Mesenchymal stem cell (in vitro differentiated cells and primary cell): ENCODE measurements at regions not wholly inside any gene's neighbourhood (a gene's known extent, or its start where the extent isn't known, plus 50 kb on each side); places are given as distances from the start of the nearest gene placed in this dataset.
"Not testable (repeated sequence)": the region's sequence is repeated elsewhere in the genome, so short reads cannot be mapped to it uniquely, and the experiment has no call there.

ENCODE experiments used
- DNase-seq: peaks from one replicate; pipeline ENCODE4 v3.0.0-alpha.2; 2013
- H2AFZ ChIP-seq: one replicate; pipeline ENCODE4 v1.6.1; 2013; ENCODE audit warnings: low read depth, mild to moderate bottlenecking, control low read depth, inconsistent platforms, low read length, moderate library complexity
- H2AK5ac ChIP-seq: 2 replicates; pipeline ENCODE4 v1.6.1; 2013; ENCODE audit warnings: low read length, moderate library complexity, mild to moderate bottlenecking, inconsistent platforms; ENCODE audit not compliant: severe bottlenecking
- H2BK120ac ChIP-seq: one replicate; pipeline ENCODE4 v1.6.1; 2013; ENCODE audit warnings: low read depth, mild to moderate bottlenecking, inconsistent platforms, low read length, moderate library complexity
- H2BK12ac ChIP-seq, 2 experiments: one replicate each; pipeline ENCODE4 v1.6.1; 2013; ENCODE audit warnings: inconsistent platforms in 2 of 2, low read length in 2 of 2, mild to moderate bottlenecking in 2 of 2, moderate library complexity in 2 of 2, control low read depth in 1 of 2
- H2BK15ac ChIP-seq: one replicate; pipeline ENCODE4 v1.6.1; 2013; ENCODE audit warnings: mild to moderate bottlenecking, low read depth, inconsistent platforms; ENCODE audit not compliant: poor library complexity, severe bottlenecking
- H2BK5ac ChIP-seq: 2 replicates; pipeline ENCODE4 v1.6.1; 2013; ENCODE audit warnings: low read depth, mild to moderate bottlenecking, low read length, control low read depth, inconsistent platforms; ENCODE audit not compliant: poor library complexity, severe bottlenecking
- H3K14ac ChIP-seq, 2 experiments: one replicate each; pipeline ENCODE4 v1.6.1; 2013; ENCODE audit warnings: inconsistent platforms in 2 of 2, low read length in 2 of 2, control low read depth in 1 of 2, mild to moderate bottlenecking in 1 of 2, moderate library complexity in 1 of 2
- H3K18ac ChIP-seq, 2 experiments: one replicate each; pipeline ENCODE4 v1.6.1; 2013; ENCODE audit warnings: inconsistent platforms in 2 of 2, low read length in 2 of 2, control low read depth in 1 of 2, low read depth in 1 of 2, mild to moderate bottlenecking in 1 of 2
- H3K23ac ChIP-seq, 2 experiments: one replicate each; pipeline ENCODE4 v1.6.1; 2013; ENCODE audit warnings: inconsistent platforms in 2 of 2, low read length in 2 of 2, mild to moderate bottlenecking in 2 of 2, moderate library complexity in 2 of 2, control low read depth in 1 of 2
- H3K27ac ChIP-seq: 2 replicates; pipeline ENCODE4 v1.5.1; 2013; ENCODE audit warnings: mild to moderate bottlenecking, moderate library complexity, low read length, control low read depth, inconsistent platforms; ENCODE audit not compliant: poor library complexity, severe bottlenecking
- H3K27me3 ChIP-seq, 2 experiments: 2 replicates each; pipeline versions ENCODE4 v1.6.1 to v1.7.0; 2013; ENCODE audit warnings: low read length in 2 of 2, mild to moderate bottlenecking in 2 of 2, moderate library complexity in 2 of 2, control low read depth in 1 of 2, inconsistent platforms in 1 of 2; ENCODE audit not compliant: control insufficient read depth in 1 of 2, insufficient read depth in 1 of 2
- H3K36me3 ChIP-seq, 2 experiments: 2 replicates each; pipeline versions ENCODE4 v1.6.1 to v1.7.0; 2013; ENCODE audit warnings: low read length in 2 of 2, control low read depth in 1 of 2, inconsistent platforms in 1 of 2, low read depth in 1 of 2, mild to moderate bottlenecking in 1 of 2; ENCODE audit not compliant: insufficient read depth in 2 of 2, control insufficient read depth in 1 of 2
- H3K4ac ChIP-seq, 2 experiments: one replicate each; pipeline ENCODE4 v1.6.1; 2013; ENCODE audit warnings: inconsistent platforms in 2 of 2, low read length in 2 of 2, mild to moderate bottlenecking in 2 of 2, moderate library complexity in 2 of 2, control low read depth in 1 of 2, low read depth in 1 of 2
- H3K4me1 ChIP-seq: 2 replicates; pipeline ENCODE4 v1.6.1; 2013; ENCODE audit warnings: low read depth, low read length, control low read depth; ENCODE audit not compliant: control insufficient read depth, insufficient read depth
- H3K4me2 ChIP-seq: 2 replicates; pipeline ENCODE4 v1.6.1; 2013; ENCODE audit warnings: low read length, mild to moderate bottlenecking, inconsistent platforms; ENCODE audit not compliant: poor library complexity, severe bottlenecking
- H3K4me3 ChIP-seq, 2 experiments: 2 replicates each; pipeline versions ENCODE4 v1.5.1 to v1.7.0; 2013; ENCODE audit warnings: low read length in 2 of 2, mild to moderate bottlenecking in 2 of 2, control low read depth in 1 of 2, low read depth in 1 of 2; ENCODE audit not compliant: insufficient read depth in 1 of 2
- H3K79me1 ChIP-seq: replicated peaks from 2 replicates; pipeline ENCODE4 v1.6.1; 2013; ENCODE audit warnings: mild to moderate bottlenecking, control low read depth, low read length, inconsistent platforms; ENCODE audit not compliant: poor library complexity, severe bottlenecking
- H3K9ac ChIP-seq: 2 replicates; pipeline ENCODE4 v1.7.0; 2013; ENCODE audit warnings: mild to moderate bottlenecking, low read length, moderate library complexity
- H3K9me3 ChIP-seq: 2 replicates; pipeline ENCODE4 v1.7.0; 2013; ENCODE audit warnings: mild to moderate bottlenecking, low read length; ENCODE audit not compliant: control insufficient read depth
- H4K8ac ChIP-seq: one replicate; pipeline ENCODE4 v1.6.1; 2013; ENCODE audit warnings: inconsistent platforms, mild to moderate bottlenecking, low read length, moderate library complexity
- H4K91ac ChIP-seq: one replicate; pipeline ENCODE4 v1.6.1; 2013; ENCODE audit warnings: mild to moderate bottlenecking, low read length, inconsistent platforms
- WGBS: methylation state at CpG from one replicate; pipeline ENCODE4 v1.1.7; 2013; ENCODE audit warnings: mixed read lengths; 5-methylcytosine and 5-hydroxymethylcytosine counted together

- DNase-seq, H3K4me3 ChIP-seq, H4K91ac ChIP-seq, H2BK5ac ChIP-seq, H2BK15ac ChIP-seq, H2AK5ac ChIP-seq, H3K23ac ChIP-seq, H3K18ac ChIP-seq, H3K9ac ChIP-seq, H4K8ac ChIP-seq, H3K4ac ChIP-seq, H3K14ac ChIP-seq, H3K4me1 ChIP-seq, H2BK12ac ChIP-seq, H3K79me1 ChIP-seq, H3K27ac ChIP-seq, H3K36me3 ChIP-seq, H2AFZ ChIP-seq, H3K4me2 ChIP-seq, H3K27me3 ChIP-seq, H2BK120ac ChIP-seq: not testable (repeated sequence)
- H3K9me3 ChIP-seq = peaks cover 12% of the 10 kb centered on the region
- 98% methylated on average over 15 of the region's 15 CpGs for WGBS
These were observed 299.3 kb downstream of the SLC7A11 start for GRCh38 chr4:137942815-137943214.

DNA sequence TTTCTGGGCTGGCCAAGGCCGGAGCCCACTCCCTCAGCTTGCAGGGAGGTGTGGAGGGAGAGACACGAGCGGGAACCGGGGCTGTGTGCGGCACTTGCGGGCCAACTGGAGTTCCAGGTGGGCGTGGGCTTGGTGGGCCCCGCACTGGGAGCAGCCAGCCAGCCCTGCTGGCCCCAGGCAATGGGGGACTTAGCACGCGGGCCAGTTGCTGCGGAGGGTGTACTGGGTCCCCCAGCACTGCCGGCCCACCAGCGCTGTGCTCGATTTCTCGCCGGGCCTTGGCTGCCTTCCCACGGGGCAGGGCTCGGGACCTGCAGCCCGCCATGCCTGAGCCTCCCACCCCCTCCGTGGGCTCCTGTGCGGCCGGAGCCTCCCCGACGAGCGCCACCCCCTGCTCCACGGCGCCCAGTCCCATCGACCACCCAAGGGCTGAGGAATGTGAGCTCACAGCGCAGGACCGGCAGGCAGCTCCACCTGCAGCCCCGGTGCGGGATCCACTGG is 300.1 kb downstream of the SLC7A11 start:
- not testable (repeated sequence) for DNase-seq, H2BK120ac ChIP-seq, H2BK15ac ChIP-seq, H3K4me1 ChIP-seq, H2BK5ac ChIP-seq, H2AFZ ChIP-seq, H2AK5ac ChIP-seq, H3K79me1 ChIP-seq, H3K4me2 ChIP-seq, H3K36me3 ChIP-seq, H3K4ac ChIP-seq, H3K14ac ChIP-seq, H3K23ac ChIP-seq, H4K8ac ChIP-seq, H3K4me3 ChIP-seq, H3K18ac ChIP-seq, H4K91ac ChIP-seq, H3K27me3 ChIP-seq, H2BK12ac ChIP-seq, H3K9ac ChIP-seq, H3K27ac ChIP-seq
- H3K9me3 ChIP-seq = peaks cover 12% of the 10 kb centered on the region
- WGBS = 95% methylated on average over 14 of the region's 32 CpGs

DNA sequence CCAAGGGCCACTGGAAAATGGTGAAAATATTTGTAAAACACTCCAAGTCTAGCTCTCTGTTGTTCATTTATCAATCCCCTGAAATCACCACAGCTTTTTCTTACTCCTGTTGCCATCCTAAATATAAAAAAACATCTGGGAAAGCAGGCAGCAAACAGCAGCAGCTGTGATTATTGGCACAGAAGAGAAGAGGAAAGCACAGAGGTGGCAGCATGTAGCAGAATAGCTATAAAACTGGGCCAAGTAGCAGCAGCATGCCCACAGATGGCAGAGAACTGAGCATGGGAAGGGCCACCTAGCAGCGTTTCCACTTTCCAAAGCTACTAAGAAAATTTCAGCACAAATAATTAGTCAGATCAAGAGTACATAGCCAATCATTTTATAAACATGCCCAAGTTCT is 307.2 kb downstream of the SLC7A11 start:
- no peak overlapping the region for H3K4me3 ChIP-seq
- no peaks in the 10 kb centered on the region for H3K36me3 ChIP-seq
- H3K27me3 ChIP-seq = no peaks in the 10 kb centered on the region
- no peak overlapping the region for H3K14ac ChIP-seq
- H3K9me3 ChIP-seq = peaks cover 4% of the 10 kb centered on the region
- H3K79me1 ChIP-seq = no peaks in the 10 kb centered on the region
- H3K4me1 ChIP-seq = no peaks in the 10 kb centered on the region
- H3K27ac ChIP-seq = no peak overlapping the region
- H2BK15ac ChIP-seq = no peak overlapping the region
- no peak overlapping the region for H3K23ac ChIP-seq
- H3K4me2 ChIP-seq = no peak overlapping the region
- H4K91ac ChIP-seq = no peak overlapping the region
- DNase-seq = no peak
- no peak overlapping the region for H2BK120ac ChIP-seq
- WGBS = 100% methylated on average over 1 of the region's 1 CpG
- H3K18ac ChIP-seq = no peak overlapping the region
- no peak overlapping the region for H2AFZ ChIP-seq
- no peak overlapping the region for H2BK12ac ChIP-seq
- no peak overlapping the region for H3K4ac ChIP-seq
- H2AK5ac ChIP-seq = no peak overlapping the region
- H3K9ac ChIP-seq = no peak overlapping the region
- no peak overlapping the region for H2BK5ac ChIP-seq
- no peak overlapping the region for H4K8ac ChIP-seq

DNA sequence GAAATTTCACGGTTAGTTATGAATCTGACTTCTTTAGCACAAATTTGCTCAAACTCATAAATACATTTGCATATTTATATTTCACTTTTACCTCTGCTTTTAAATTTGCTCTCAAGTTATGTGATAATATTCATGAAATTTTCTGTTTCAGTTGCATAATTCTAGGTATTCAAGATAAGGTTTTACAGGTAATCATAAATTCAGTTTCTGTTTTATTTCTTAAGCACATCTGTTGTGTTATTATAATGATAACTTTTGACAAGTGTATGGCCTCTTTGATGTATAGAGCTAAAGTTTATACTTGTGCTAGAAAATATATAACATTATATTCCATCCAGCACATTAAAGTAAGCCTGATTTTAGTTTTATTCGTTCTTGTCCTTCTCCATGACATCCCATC is 308.1 kb downstream of the SLC7A11 start:
- no peak overlapping the region for H2BK15ac ChIP-seq
- H3K9me3 ChIP-seq = no peaks in the 10 kb centered on the region
- H2BK120ac ChIP-seq = no peak overlapping the region
- H3K4me3 ChIP-seq = no peak overlapping the region
- no peaks in the 10 kb centered on the region for H3K27me3 ChIP-seq
- no peaks in the 10 kb centered on the region for H3K4me1 ChIP-seq
- H2AFZ ChIP-seq = no peak overlapping the region
- no peak overlapping the region for H3K14ac ChIP-seq
- no peak overlapping the region for H3K4me2 ChIP-seq
- no peak overlapping the region for H2AK5ac ChIP-seq
- 100% methylated on average over 1 of the region's 2 CpGs for WGBS
- no peak overlapping the region for H3K18ac ChIP-seq
- no peak overlapping the region for H2BK5ac ChIP-seq
- H3K4ac ChIP-seq = no peak overlapping the region
- H3K79me1 ChIP-seq = no peaks in the 10 kb centered on the region
- no peak overlapping the region for H3K9ac ChIP-seq
- no peak overlapping the region for H2BK12ac ChIP-seq
- H4K8ac ChIP-seq = no peak overlapping the region
- no peaks in the 10 kb centered on the region for H3K36me3 ChIP-seq
- no peak overlapping the region for H3K27ac ChIP-seq
- no peak for DNase-seq
- no peak overlapping the region for H3K23ac ChIP-seq
- H4K91ac ChIP-seq = no peak overlapping the region
